ENCODE measurements at regions not wholly inside any gene's neighbourhood (a gene's known extent, or its start where the extent isn't known, plus 50 kb on each side); places are given as distances from the start of the nearest gene placed in this dataset.

GRCh38 chr7:138292951-138293350 is 167.1 kb upstream of the TRIM24 start:
- FAIRE-seq = no peak
- intact Hi-C loops (cut with micrococcal nuclease; ENCODE audit: unreplicated experiment) = no loop called here
- Histone ChIP-seq H3K27me3 (replicated peaks in 1 of 2; ENCODE audit: control insufficient read depth in 2 of 2, insufficient read depth in 2 of 2, low read length in 1 of 2) (no peaks in the 10 kb centered on the region), H3K9ac (ENCODE audit: control insufficient read depth, insufficient read depth, low read length) (no peak overlapping the region), H3K36me3 (ENCODE audit: control insufficient read depth in 2 of 2, insufficient read depth in 2 of 2, low read length in 1 of 2) (no peaks in the 10 kb centered on the region), H3K9me3 (replicated peaks; ENCODE audit: control insufficient read depth, insufficient read depth, low read length) (no peaks in the 10 kb centered on the region), H3K79me2 (ENCODE audit: control insufficient read depth, insufficient read depth, low read length) (no peaks in the 10 kb centered on the region), H3K4me1 (ENCODE audit: control insufficient read depth, insufficient read depth, low read length) (peaks cover 8% of the 10 kb centered on the region), H2AFZ (ENCODE audit: control insufficient read depth, low read depth, low read length) (no peak overlapping the region), H3K4me3 (no peak overlapping the region), H4K20me1 (ENCODE audit: control insufficient read depth, insufficient read depth) (no peaks in the 10 kb centered on the region), H3K27ac (ENCODE audit: control insufficient read depth, insufficient read depth) (no peak overlapping the region), H3K4me2 (ENCODE audit: control insufficient read depth, insufficient read depth) (no peak overlapping the region)
- SMC1A ChIA-PET (ENCODE audit: uncharacterized antibody, unreplicated experiment) = interaction anchor here (0.9 to 1.3 kb wide), 4 partner anchors 14 to 51 kb away, joined by 3 to 4 read pairs (median 3); no protein-coding TSS in a partner anchor
- no peak for ATAC-seq
- CTCF ChIA-PET = interaction anchor here (0.9 kb wide), 1 partner anchor 64 kb away, joined by 3 read pairs; no protein-coding TSS in a partner anchor
- in situ Hi-C loops (cut with MboI) = no loop called here
- no peak for DNase-seq (ENCODE audit: low read depth, low spot score)
- no TSS peak for BruUV-seq (replicated peaks)
- 21% methylated on average over 3 of the region's 3 CpGs for whole genome bisulfite sequencing (ENCODE audit: insufficient coverage, insufficient replicate concordance, low lambda C conversion rate, missing lambda C conversion rate)
- POLR2A ChIA-PET = no interaction called here
- RAD21 ChIA-PET (ENCODE audit: unreplicated experiment) = no interaction called here
- TF ChIP-seq RAD51 (IDR thresholded peaks at IDR 0.05) (no peak), ZNF274 (IDR thresholded peaks at IDR 0.05; ENCODE audit: insufficient read depth, insufficient read length) (no peak), STAT1 (conservative IDR thresholded peaks at IDR 0.05) (no peak)

- peaks cover 8% of the 10 kb centered on the region for H3K4me1 ChIP-seq (ENCODE audit: control insufficient read depth, insufficient read depth, low read length)
- no peak for DNase-seq (ENCODE audit: low read depth, low spot score)
- H3K9ac ChIP-seq (ENCODE audit: control insufficient read depth, insufficient read depth, low read length) = no peak overlapping the region
- no peaks in the 10 kb centered on the region for H3K36me3 ChIP-seq (ENCODE audit: control insufficient read depth in 2 of 2, insufficient read depth in 2 of 2, low read length in 1 of 2)
- H3K9me3 ChIP-seq (replicated peaks; ENCODE audit: control insufficient read depth, insufficient read depth, low read length) = no peaks in the 10 kb centered on the region
- H3K27me3 ChIP-seq (replicated peaks in 1 of 2; ENCODE audit: control insufficient read depth in 2 of 2, insufficient read depth in 2 of 2, low read length in 1 of 2) = no peaks in the 10 kb centered on the region
- H3K4me2 ChIP-seq (ENCODE audit: control insufficient read depth, insufficient read depth) = peak overlapping the region; percentile 54; the same call in 1 of the 2 replicates
- intact Hi-C loops (cut with micrococcal nuclease; ENCODE audit: unreplicated experiment) = no loop called here
- in situ Hi-C loops (cut with MboI) = no loop called here
- TF ChIP-seq SMARCA5 (IDR thresholded peaks at IDR 0.05) (no peak), SMAD5 (IDR thresholded peaks at IDR 0.05; ENCODE audit: low read depth) (no peak), ATF7 (IDR thresholded peaks at IDR 0.05; ENCODE audit: low read depth) (peak; percentile 19; the same call in 1 of the 2 replicates)
- RAD21 ChIA-PET (ENCODE audit: unreplicated experiment) = no interaction called here
- no peak overlapping the region for H3K4me3 ChIP-seq
- ATAC-seq = peak; percentile 80
- 36% methylated on average over 3 of the region's 3 CpGs for WGBS (ENCODE audit: insufficient coverage, insufficient replicate concordance, low lambda C conversion rate, missing lambda C conversion rate)
- CTCF ChIA-PET = no interaction called here
- POLR2A ChIA-PET = no interaction called here
- SMC1A ChIA-PET (ENCODE audit: uncharacterized antibody, unreplicated experiment) = interaction anchor here (1.6 kb wide), 1 partner anchor 87 kb away, joined by 3 read pairs; no protein-coding TSS in a partner anchor
- peak overlapping the region; percentile 62 for H2AFZ ChIP-seq (ENCODE audit: control insufficient read depth, low read depth, low read length)
- peak; percentile 56 for FAIRE-seq
- H4K20me1 ChIP-seq (ENCODE audit: control insufficient read depth, insufficient read depth) = no peaks in the 10 kb centered on the region
- H3K79me2 ChIP-seq (ENCODE audit: control insufficient read depth, insufficient read depth, low read length) = no peaks in the 10 kb centered on the region
- no peak overlapping the region for H3K27ac ChIP-seq (ENCODE audit: control insufficient read depth, insufficient read depth)
- BruUV-seq (replicated peaks) = no TSS peak
These were observed 164.9 kb upstream of the TRIM24 start for GRCh38 chr7:138295049-138295637.
